ENCODE measurements at regions not wholly inside any gene's neighbourhood (a gene's known extent, or its start where the extent isn't known, plus 50 kb on each side); places are given as distances from the start of the nearest gene placed in this dataset.

GRCh38 chr3:94269763-94270162 is 206.9 kb downstream of the NSUN3 start:
- Histone ChIP-seq H3K4me1 (no peaks in the 10 kb centered on the region), H3K4me3 (ENCODE audit: low read depth, low read length) (no peak overlapping the region), H3K27me3 (replicated peaks; ENCODE audit: control insufficient read depth, insufficient read depth, low read length) (no peaks in the 10 kb centered on the region), H3K36me3 (ENCODE audit: control insufficient read depth, insufficient read depth, low read length) (no peaks in the 10 kb centered on the region), H3K9me3 (no peaks in the 10 kb centered on the region)
- Mint-ChIP-seq H3K36me3 (ENCODE audit: insufficient read depth, unreplicated experiment) (no peaks in the 10 kb centered on the region), H3K9me3 (ENCODE audit: unreplicated experiment) (no peaks in the 10 kb centered on the region), H3K4me3 (ENCODE audit: unreplicated experiment) (no peak overlapping the region), H3K27me3 (ENCODE audit: insufficient read depth, unreplicated experiment) (no peaks in the 10 kb centered on the region), H3K27ac (ENCODE audit: unreplicated experiment) (no peak overlapping the region), H3K4me1 (ENCODE audit: low read depth, unreplicated experiment) (peaks cover 7% of the 10 kb centered on the region)
- CTCF ChIA-PET, result no interaction called here
- no peak for TF ChIP-seq CTCF (IDR thresholded peaks at IDR 0.05; ENCODE audit: insufficient read depth in 1 of 2, low read depth in 1 of 2, low read length in 1 of 2, severe bottlenecking in 1 of 2, unreplicated experiment in 1 of 2)
- POLR2A ChIA-PET, result no interaction called here
- BruUV-seq (replicated peaks), result no TSS peak
- intact Hi-C loops (cut with micrococcal nuclease; ENCODE audit: unreplicated experiment), result no loop called here
- no peak for DNase-seq

- Mint-ChIP-seq H3K4me3 (ENCODE audit: unreplicated experiment) (no peak overlapping the region), H3K36me3 (ENCODE audit: insufficient read depth, unreplicated experiment) (no peaks in the 10 kb centered on the region), H3K27me3 (ENCODE audit: insufficient read depth, unreplicated experiment) (peaks cover 6% of the 10 kb centered on the region), H3K4me1 (ENCODE audit: low read depth, unreplicated experiment) (peaks cover 7% of the 10 kb centered on the region), H3K9me3 (ENCODE audit: unreplicated experiment) (no peaks in the 10 kb centered on the region), H3K27ac (ENCODE audit: unreplicated experiment) (no peak overlapping the region)
- intact Hi-C loops (cut with micrococcal nuclease; ENCODE audit: unreplicated experiment), result no loop called here
- BruUV-seq (replicated peaks), result no TSS peak
- H3K36me3 ChIP-seq (ENCODE audit: control insufficient read depth, insufficient read depth, low read length), result no peaks in the 10 kb centered on the region
- no peak for DNase-seq
- ChIA-PET CTCF (no interaction called here), POLR2A (no interaction called here)
- H3K4me1 ChIP-seq, result no peaks in the 10 kb centered on the region
- no peaks in the 10 kb centered on the region for H3K27me3 ChIP-seq (replicated peaks; ENCODE audit: control insufficient read depth, insufficient read depth, low read length)
- no peak overlapping the region for H3K4me3 ChIP-seq (ENCODE audit: low read depth, low read length)
- no peak for TF ChIP-seq CTCF (IDR thresholded peaks at IDR 0.05; ENCODE audit: insufficient read depth in 1 of 2, low read depth in 1 of 2, low read length in 1 of 2, severe bottlenecking in 1 of 2, unreplicated experiment in 1 of 2)
- no peaks in the 10 kb centered on the region for H3K9me3 ChIP-seq
These were observed 209.2 kb downstream of the NSUN3 start for GRCh38 chr3:94272016-94272415.

- Mint-ChIP-seq H3K27me3 (ENCODE audit: insufficient read depth, unreplicated experiment) (peaks cover 1% of the 10 kb centered on the region), H3K4me3 (ENCODE audit: unreplicated experiment) (no peak overlapping the region), H3K9me3 (ENCODE audit: unreplicated experiment) (no peaks in the 10 kb centered on the region), H3K4me1 (ENCODE audit: low read depth, unreplicated experiment) (no peaks in the 10 kb centered on the region), H3K27ac (ENCODE audit: unreplicated experiment) (no peak overlapping the region), H3K36me3 (ENCODE audit: insufficient read depth, unreplicated experiment) (no peaks in the 10 kb centered on the region)
- DNase-seq, result no peak
- intact Hi-C loops (cut with micrococcal nuclease; ENCODE audit: unreplicated experiment), result no loop called here
- Histone ChIP-seq H3K9me3 (no peaks in the 10 kb centered on the region), H3K4me1 (no peaks in the 10 kb centered on the region), H3K4me3 (ENCODE audit: low read depth, low read length) (no peak overlapping the region), H3K27me3 (replicated peaks; ENCODE audit: control insufficient read depth, insufficient read depth, low read length) (no peaks in the 10 kb centered on the region), H3K36me3 (ENCODE audit: control insufficient read depth, insufficient read depth, low read length) (no peaks in the 10 kb centered on the region)
- TF ChIP-seq CTCF (IDR thresholded peaks at IDR 0.05; ENCODE audit: insufficient read depth in 1 of 2, low read depth in 1 of 2, low read length in 1 of 2, severe bottlenecking in 1 of 2, unreplicated experiment in 1 of 2), result no peak
- no TSS peak for BruUV-seq (replicated peaks)
- CTCF ChIA-PET, result no interaction called here
- POLR2A ChIA-PET, result no interaction called here
These were observed 218.1 kb downstream of the NSUN3 start for GRCh38 chr3:94280958-94281357.

Data from Caco-2 (cell line).